Brain microvascular endothelial cell (primary cell): ENCODE measurements at regions not wholly inside any gene's neighbourhood (a gene's known extent, or its start where the extent isn't known, plus 50 kb on each side); places are given as distances from the start of the nearest gene placed in this dataset.

Source experiments
- DNase-seq: peaks from one replicate; pipeline ENCODE4 v3.0.0-alpha.2; 2020
- H3K27ac ChIP-seq: fragments of 250-450 bp; sonication (Bioruptor Pico); 2 replicates; pipeline ENCODE4 v1.5.1; 2020; ENCODE audit warnings: mild to moderate bottlenecking, moderate library complexity
- H3K27me3 ChIP-seq: fragments of 250-450 bp; sonication (Bioruptor Pico); replicated peaks from 2 replicates; pipeline ENCODE4 v1.5.1; 2020; ENCODE audit warnings: mild to moderate bottlenecking
- H3K36me3 ChIP-seq: fragments of 250-450 bp; sonication (Bioruptor Pico); replicated peaks from 2 replicates; pipeline ENCODE4 v1.5.1; 2020; ENCODE audit warnings: mild to moderate bottlenecking
- H3K4me3 ChIP-seq: 2 replicates; pipeline ENCODE4 v1.5.1; 2011; ENCODE audit warnings: low read depth, mild to moderate bottlenecking, control low read depth, low read length, moderate library complexity
- in situ Hi-C: cut with HindIII; loops from 2 replicates; pipeline ENCODE4 v1.10.0; 2017; ENCODE audit warnings: low sequenced_read_pairs, low pct_ligation_motif_present
- TF ChIP-seq, protein P1 (sequence below): IDR thresholded peaks from 2 replicates; pipeline ENCODE4 v1.5.1; 2011; ENCODE audit warnings: low read depth, mild to moderate bottlenecking, moderate library complexity, low read length, control low read depth, inconsistent platforms; ENCODE audit errors: missing control alignments

DNA sequence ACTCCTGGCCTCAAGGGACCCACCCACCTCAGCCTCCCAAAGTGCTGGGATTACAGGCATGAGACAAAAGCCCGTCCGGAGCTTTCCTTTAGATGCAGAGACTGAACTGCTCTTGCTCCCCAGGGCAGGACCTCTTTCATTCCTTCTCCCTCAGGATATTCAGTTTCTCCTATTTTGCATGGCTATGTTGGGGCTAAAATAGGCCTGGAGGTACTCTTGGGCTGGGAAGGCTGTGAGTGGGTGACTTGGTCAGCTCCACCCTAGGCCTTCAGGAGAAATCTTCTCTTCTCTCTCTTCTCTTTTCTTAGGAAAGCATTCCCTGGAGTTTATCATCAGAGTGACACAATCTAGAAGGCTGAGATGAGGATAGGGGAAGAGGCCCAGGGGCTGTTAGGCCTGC, 126.4 kb downstream of the LRRC70 start:
- no peak for DNase-seq
- Histone ChIP-seq H3K27ac (no peak overlapping the region), H3K27me3 (no peaks in the 10 kb centered on the region), H3K36me3 (no peaks in the 10 kb centered on the region), H3K4me3 (no peak overlapping the region)
- in situ Hi-C loops: no loop called here
- TF ChIP-seq, protein P1, sequence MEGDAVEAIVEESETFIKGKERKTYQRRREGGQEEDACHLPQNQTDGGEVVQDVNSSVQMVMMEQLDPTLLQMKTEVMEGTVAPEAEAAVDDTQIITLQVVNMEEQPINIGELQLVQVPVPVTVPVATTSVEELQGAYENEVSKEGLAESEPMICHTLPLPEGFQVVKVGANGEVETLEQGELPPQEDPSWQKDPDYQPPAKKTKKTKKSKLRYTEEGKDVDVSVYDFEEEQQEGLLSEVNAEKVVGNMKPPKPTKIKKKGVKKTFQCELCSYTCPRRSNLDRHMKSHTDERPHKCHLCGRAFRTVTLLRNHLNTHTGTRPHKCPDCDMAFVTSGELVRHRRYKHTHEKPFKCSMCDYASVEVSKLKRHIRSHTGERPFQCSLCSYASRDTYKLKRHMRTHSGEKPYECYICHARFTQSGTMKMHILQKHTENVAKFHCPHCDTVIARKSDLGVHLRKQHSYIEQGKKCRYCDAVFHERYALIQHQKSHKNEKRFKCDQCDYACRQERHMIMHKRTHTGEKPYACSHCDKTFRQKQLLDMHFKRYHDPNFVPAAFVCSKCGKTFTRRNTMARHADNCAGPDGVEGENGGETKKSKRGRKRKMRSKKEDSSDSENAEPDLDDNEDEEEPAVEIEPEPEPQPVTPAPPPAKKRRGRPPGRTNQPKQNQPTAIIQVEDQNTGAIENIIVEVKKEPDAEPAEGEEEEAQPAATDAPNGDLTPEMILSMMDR: no peak

DNA sequence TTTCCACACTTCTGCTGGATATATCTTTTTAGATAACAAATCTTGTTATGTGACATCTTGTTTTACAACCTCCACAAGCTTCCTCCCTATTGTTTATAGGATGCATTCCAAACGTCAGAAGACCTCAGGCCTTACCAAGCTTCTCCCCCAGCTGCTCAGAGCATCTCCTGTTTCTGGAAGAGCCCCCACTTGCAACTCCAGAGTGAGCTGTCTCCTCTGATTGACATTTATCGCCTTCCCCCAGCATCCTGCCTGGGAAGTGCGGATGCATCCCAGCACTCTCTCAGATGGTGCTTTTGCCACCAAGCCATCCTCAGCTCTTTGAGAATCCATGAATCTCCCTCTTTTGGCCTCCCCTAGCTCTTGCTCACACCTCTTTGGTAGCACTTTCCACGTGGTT, 123.5 kb downstream of the LRRC70 start:
- no peak overlapping the region for H3K4me3 ChIP-seq
- in situ Hi-C loops: no loop called here
- DNase-seq: no peak
- no peaks in the 10 kb centered on the region for H3K27me3 ChIP-seq
- H3K27ac ChIP-seq: no peak overlapping the region
- H3K36me3 ChIP-seq: no peaks in the 10 kb centered on the region
- TF ChIP-seq, protein P1: no peak

- in situ Hi-C loops: no loop called here
- Histone ChIP-seq H3K27me3 (no peaks in the 10 kb centered on the region), H3K27ac (no peak overlapping the region), H3K4me3 (no peak overlapping the region), H3K36me3 (no peaks in the 10 kb centered on the region)
- TF ChIP-seq, protein P1: no peak
- DNase-seq: no peak
Measured at GRCh38 chr5:62701036-62701435, 122.4 kb downstream of the LRRC70 start.

DNA sequence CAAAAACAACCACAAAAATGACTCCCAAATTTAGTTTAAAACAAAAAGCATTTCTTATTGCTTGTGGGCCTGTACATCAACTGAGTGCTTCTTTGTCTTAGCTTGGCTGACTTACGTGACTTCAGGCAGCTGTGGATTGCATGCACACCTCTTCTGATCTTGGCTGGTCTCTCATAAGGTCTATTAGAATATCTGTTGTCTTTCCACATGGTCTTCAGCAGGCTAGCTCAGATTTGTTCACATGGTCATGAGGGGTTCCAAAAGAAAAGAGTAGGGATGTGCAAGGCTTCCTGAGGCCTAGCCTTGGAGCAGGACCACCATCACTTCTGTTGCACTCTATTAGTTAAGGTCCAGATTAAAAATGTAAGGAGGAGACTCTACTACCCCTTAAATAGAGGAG, 120.1 kb downstream of the LRRC70 start:
- TF ChIP-seq, protein P1: no peak
- no peak for DNase-seq
- no peaks in the 10 kb centered on the region for H3K36me3 ChIP-seq
- H3K27me3 ChIP-seq: no peaks in the 10 kb centered on the region
- in situ Hi-C loops: no loop called here
- no peak overlapping the region for H3K4me3 ChIP-seq
- H3K27ac ChIP-seq: no peak overlapping the region

DNA sequence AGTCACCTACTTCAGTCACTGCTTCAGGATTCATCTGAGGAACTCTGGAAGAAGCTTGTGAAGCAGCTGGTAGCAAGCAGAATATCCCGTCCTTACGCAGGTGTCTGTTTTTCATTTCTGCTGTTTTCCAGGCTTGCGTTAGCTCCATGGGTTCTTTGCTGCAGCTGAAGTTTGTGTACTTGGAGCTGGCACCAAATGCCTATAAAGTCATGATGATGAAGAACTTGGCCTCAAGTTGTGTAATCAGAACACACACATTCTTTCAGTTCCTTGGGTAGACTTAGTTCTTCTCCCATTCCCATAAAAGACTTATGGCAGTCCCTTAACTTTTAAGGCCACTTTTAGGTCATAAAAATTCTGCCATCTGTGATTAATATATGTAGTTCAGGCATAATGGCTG, 116.7 kb downstream of the LRRC70 start:
- H3K27ac ChIP-seq: no peak overlapping the region
- no peak for DNase-seq
- H3K36me3 ChIP-seq: no peaks in the 10 kb centered on the region
- TF ChIP-seq, protein P1: no peak
- H3K27me3 ChIP-seq: no peaks in the 10 kb centered on the region
- no peak overlapping the region for H3K4me3 ChIP-seq
- in situ Hi-C loops: no loop called here

DNA sequence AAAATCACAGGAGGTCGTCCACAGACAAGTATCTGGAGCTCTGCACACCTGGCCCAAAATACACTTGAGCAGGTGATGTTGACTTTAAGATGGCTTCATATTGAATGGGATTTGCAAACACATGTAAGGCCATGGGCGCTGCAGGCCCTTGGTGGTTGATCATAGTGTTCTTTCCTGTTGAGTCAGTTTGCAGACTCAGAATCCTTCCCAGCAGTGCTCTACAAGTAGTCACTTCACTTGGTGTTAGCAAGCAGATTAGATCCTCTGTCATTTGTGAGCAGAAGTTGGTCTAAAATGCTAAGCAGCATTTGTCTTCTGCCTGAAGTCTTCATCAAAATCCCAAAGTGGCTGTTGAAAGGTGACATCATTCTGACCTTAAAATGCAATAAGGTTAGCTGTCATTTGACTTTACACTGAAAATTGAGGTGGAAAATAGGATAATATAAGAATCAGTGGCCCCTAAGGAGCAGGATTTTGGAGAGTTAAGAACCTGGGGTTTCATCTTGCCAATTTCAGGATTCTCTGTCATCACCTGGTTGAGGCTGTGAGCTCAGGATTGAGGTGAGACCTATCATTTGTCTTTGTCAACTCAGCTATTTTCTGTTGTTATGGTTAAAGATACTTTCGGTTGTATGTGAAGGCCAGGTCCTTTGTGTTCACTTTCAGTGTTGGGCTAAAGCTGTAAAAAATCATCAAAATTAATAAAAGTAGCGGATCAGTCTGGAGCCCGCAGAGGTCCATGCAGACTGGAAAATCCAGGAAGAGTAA, 114.5 kb downstream of the LRRC70 start:
- no peak for DNase-seq
- TF ChIP-seq, protein P1: no peak
- H3K27me3 ChIP-seq: no peaks in the 10 kb centered on the region
- no peak overlapping the region for H3K4me3 ChIP-seq
- no peak overlapping the region for H3K27ac ChIP-seq
- in situ Hi-C loops: no loop called here
- H3K36me3 ChIP-seq: no peaks in the 10 kb centered on the region
